ENCODE measurements at regions not wholly inside any gene's neighbourhood (a gene's known extent, or its start where the extent isn't known, plus 50 kb on each side); places are given as distances from the start of the nearest gene placed in this dataset.

DNA sequence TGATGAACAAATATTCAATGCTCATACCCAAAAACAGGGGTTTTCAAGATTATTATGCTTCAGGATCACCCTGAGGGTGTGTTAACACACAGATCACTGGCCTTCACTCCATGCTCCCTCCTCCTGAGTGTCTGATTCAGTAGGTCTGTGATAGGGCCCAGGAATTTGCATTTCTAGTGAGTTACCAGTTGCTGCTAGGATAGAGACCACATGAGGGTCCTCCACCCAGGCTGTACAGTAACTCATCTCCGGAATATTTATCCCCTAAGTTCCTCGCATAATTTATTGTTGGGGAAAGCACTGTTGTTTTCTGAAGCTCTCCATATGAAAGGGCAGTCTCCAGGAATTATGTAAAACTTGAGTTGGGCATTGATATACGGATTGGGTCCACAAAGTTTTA, 1106.6 kb upstream of the B3GALT2 start:
- Histone ChIP-seq H3K4me1 (no peaks in the 10 kb centered on the region), H3K4me3 (no peak overlapping the region), H3K36me3 (no peaks in the 10 kb centered on the region), H3K27me3 (no peaks in the 10 kb centered on the region), H3K27ac (no peak overlapping the region), H3K9me3 (no peaks in the 10 kb centered on the region)
- no peak for ATAC-seq
- DNase-seq, result no peak
- intact Hi-C loops (cut with DNase I), result no loop called here
- TF ChIP-seq, protein P1, sequence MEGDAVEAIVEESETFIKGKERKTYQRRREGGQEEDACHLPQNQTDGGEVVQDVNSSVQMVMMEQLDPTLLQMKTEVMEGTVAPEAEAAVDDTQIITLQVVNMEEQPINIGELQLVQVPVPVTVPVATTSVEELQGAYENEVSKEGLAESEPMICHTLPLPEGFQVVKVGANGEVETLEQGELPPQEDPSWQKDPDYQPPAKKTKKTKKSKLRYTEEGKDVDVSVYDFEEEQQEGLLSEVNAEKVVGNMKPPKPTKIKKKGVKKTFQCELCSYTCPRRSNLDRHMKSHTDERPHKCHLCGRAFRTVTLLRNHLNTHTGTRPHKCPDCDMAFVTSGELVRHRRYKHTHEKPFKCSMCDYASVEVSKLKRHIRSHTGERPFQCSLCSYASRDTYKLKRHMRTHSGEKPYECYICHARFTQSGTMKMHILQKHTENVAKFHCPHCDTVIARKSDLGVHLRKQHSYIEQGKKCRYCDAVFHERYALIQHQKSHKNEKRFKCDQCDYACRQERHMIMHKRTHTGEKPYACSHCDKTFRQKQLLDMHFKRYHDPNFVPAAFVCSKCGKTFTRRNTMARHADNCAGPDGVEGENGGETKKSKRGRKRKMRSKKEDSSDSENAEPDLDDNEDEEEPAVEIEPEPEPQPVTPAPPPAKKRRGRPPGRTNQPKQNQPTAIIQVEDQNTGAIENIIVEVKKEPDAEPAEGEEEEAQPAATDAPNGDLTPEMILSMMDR (IDR thresholded peaks at IDR 0.05), result no peak

DNA sequence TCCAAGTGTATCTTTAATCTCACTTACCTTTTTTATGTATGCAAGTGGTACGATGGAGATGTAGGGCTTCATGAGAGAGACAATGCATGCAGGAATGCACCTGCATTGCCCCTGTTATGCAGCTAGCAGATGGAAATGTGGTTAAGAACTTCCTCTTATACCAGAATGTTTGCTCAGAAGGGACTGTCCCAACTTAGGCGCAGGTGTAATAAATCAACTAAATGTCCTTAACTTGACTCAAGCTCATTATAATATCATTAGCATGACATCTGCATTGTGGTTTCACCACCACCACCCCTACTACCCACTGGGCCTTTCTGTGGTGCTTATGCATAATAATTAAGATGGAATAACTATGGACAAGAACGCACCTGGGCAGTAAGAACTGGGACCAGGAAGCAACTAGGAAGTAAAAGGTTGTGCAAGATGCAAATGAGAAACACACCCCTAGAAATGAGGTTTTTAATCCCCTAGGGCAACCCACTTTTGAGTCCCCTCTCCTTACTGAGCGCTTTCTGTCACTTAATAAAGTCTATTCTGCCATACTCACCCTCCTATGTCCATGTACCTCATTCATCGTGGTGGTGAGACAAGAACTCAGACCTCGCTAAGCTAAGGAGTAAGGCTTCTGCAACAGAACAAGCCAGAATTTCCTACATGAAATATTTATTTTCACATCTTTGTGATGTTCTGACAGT, 1103.3 kb upstream of the B3GALT2 start:
- Histone ChIP-seq H3K36me3 (no peaks in the 10 kb centered on the region), H3K4me3 (no peak overlapping the region), H3K4me1 (no peaks in the 10 kb centered on the region), H3K27ac (no peak overlapping the region), H3K27me3 (no peaks in the 10 kb centered on the region), H3K9me3 (no peaks in the 10 kb centered on the region)
- TF ChIP-seq, protein P1 (IDR thresholded peaks at IDR 0.05), result no peak
- no peak for ATAC-seq
- DNase-seq, result no peak
- intact Hi-C loops (cut with DNase I), result no loop called here

DNA sequence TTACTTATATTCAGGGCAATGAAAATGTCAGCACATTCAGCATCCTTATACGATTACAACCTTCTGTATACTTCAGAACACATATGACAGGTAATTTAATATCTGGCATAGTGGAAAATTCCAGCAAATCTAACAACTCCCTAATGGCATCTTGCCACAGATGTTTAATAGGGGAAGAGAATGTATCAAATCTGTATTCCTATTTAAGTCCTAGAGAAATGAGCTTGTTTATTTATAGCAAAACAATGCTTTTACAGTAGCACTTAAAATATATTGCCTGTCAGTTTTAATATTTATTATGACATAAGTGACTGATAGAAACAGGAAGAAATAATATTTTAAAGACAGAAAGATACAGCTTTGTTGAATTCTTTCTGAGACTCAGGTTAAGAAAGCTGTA, 1101.8 kb upstream of the B3GALT2 start:
- no peaks in the 10 kb centered on the region for H3K36me3 ChIP-seq
- H3K9me3 ChIP-seq, result no peaks in the 10 kb centered on the region
- intact Hi-C loops (cut with DNase I), result no loop called here
- TF ChIP-seq, protein P1 (IDR thresholded peaks at IDR 0.05), result no peak
- no peaks in the 10 kb centered on the region for H3K27me3 ChIP-seq
- ATAC-seq (no peak), DNase-seq (no peak)
- no peak overlapping the region for H3K27ac ChIP-seq
- H3K4me1 ChIP-seq, result no peaks in the 10 kb centered on the region
- no peak overlapping the region for H3K4me3 ChIP-seq

DNA sequence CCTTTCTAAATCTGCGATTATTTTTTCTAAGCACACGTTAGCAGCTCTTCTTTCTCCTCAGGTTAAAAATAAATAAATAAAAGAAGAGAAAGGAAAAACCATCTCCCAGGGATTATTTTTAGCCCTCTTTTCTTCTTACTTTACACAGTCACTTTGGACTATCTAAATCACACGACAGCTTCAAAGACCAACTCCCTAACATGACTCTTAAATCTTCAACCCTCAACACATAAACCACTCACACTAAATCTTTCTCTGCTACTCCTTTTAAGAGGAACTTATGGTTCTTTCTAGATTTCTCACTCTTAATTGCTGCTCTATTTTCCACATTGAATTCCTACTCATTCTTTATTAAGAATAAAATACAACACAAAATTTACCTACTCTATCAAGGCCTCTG, 1095.0 kb upstream of the B3GALT2 start:
- no peak for DNase-seq
- TF ChIP-seq, protein P1 (IDR thresholded peaks at IDR 0.05), result no peak
- Histone ChIP-seq H3K9me3 (no peaks in the 10 kb centered on the region), H3K27ac (no peak overlapping the region), H3K27me3 (no peaks in the 10 kb centered on the region), H3K36me3 (no peaks in the 10 kb centered on the region), H3K4me1 (no peaks in the 10 kb centered on the region), H3K4me3 (no peak overlapping the region)
- no peak for ATAC-seq
- intact Hi-C loops (cut with DNase I), result no loop called here

DNA sequence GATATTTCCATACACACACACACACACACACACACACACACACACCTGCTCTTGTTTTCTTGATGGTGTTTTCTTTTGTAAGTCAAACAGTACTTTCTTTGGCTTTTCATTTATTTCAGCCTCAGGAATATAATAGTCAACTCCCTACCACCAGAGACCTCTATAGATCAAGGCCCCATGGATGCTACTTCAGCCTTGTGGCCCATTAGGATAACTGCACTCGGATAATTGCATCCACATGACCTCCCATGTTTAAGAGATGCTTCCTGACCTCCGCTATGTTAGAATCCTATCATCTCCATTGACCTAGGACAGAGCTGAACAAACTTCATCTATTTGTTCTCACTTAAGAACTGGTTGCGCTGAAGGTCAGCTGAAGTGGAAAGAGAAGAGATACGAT, 1094.0 kb upstream of the B3GALT2 start:
- Histone ChIP-seq H3K27me3 (no peaks in the 10 kb centered on the region), H3K27ac (no peak overlapping the region), H3K4me3 (no peak overlapping the region), H3K4me1 (no peaks in the 10 kb centered on the region), H3K36me3 (no peaks in the 10 kb centered on the region), H3K9me3 (no peaks in the 10 kb centered on the region)
- ATAC-seq (no peak), DNase-seq (no peak)
- TF ChIP-seq, protein P1 (IDR thresholded peaks at IDR 0.05), result no peak
- intact Hi-C loops (cut with DNase I), result no loop called here

Data from left lung (tissue), 4 donors.